ENCODE measurements at regions not wholly inside any gene's neighbourhood (a gene's known extent, or its start where the extent isn't known, plus 50 kb on each side); places are given as distances from the start of the nearest gene placed in this dataset.

DNA sequence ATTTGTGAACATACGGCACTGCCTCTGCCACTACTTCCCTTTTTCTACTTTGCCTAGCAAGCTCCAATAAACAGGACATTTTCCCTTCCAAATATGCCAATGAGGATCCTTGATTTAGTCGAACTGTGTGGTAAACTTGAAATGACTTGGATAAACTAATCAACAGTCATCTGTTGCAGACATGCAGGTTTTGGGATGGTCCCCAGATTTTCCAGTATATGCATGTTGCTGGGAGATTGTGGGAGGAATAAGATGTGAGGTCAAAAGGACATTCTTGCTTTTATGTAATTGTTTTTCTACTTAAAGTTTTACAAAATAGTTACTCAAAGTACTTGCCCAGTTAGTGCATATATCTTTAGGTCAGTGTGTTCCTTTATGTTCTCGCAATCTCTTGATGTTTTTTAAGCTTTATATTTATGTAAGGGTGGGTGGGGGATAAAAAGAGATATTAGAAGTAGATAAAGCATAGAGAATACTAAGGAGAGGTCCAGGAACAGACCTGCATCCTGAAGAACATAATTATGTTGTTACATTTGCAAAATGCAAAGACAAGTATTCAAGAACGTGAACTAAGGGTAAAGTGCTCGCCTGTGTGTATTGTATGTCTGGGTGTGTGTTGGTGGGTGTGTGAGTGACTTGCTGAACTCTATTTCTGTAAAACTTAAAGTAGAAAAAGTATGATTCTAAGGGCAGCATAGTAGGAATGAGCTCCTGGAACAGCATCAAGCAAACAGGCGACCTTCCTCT is 88.4 kb upstream of the OXGR1 start:
- 80% methylated on average over 6 of the region's 6 CpGs for WGBS

DNA sequence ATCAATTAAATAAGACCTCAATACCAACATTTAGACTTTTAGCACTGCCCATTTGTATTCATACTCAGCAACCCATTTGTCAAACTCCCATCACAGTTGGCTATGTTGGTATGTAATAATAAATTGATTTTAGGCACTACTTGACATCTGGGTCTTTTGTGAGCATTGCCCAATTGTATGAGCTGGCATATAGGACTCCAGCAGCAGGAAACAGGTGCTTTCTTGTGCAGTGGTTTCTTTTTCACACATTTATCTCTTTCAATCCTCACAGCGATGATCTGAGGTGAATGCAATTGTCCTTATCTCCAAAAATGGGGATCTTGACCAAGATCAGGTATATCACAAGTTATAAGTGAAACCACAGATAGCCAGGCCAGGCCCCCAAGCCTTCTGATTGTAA is 96.9 kb upstream of the OXGR1 start:
- intact Hi-C loops (cut with DNase I), result no loop called here
- Histone ChIP-seq H3K4me1 (ENCODE audit: control insufficient read depth, insufficient read depth, low read length) (no peaks in the 10 kb centered on the region), H3K27ac (ENCODE audit: low read length) (no peak overlapping the region), H3K4me3 (ENCODE audit: low read length) (no peak overlapping the region), H3K9me3 (ENCODE audit: control insufficient read depth, low read length) (no peaks in the 10 kb centered on the region), H3K27me3 (ENCODE audit: control insufficient read depth, insufficient read depth) (no peaks in the 10 kb centered on the region)
- no peak for DNase-seq
- WGBS, result 74% methylated on average over 1 of the region's 1 CpG
- no peak for ATAC-seq

More for the DNA sequence above, 88.4 kb upstream of the OXGR1 start:
- intact Hi-C loops (cut with DNase I), result no loop called here
- no peak overlapping the region for H3K27ac ChIP-seq (ENCODE audit: low read length)
- H3K27me3 ChIP-seq (ENCODE audit: control insufficient read depth, insufficient read depth), result no peaks in the 10 kb centered on the region
- DNase-seq, result no peak
- H3K4me1 ChIP-seq (ENCODE audit: control insufficient read depth, insufficient read depth, low read length), result no peaks in the 10 kb centered on the region
- H3K9me3 ChIP-seq (ENCODE audit: control insufficient read depth, low read length), result no peaks in the 10 kb centered on the region
- H3K4me3 ChIP-seq (ENCODE audit: low read length), result no peak overlapping the region
- no peak for ATAC-seq

GRCh38 chr13:97100821-97101220 is 106.5 kb upstream of the OXGR1 start:
- ATAC-seq, result no peak
- Histone ChIP-seq H3K9me3 (ENCODE audit: control insufficient read depth, low read length) (no peaks in the 10 kb centered on the region), H3K27ac (ENCODE audit: low read length) (no peak overlapping the region), H3K4me3 (ENCODE audit: low read length) (no peak overlapping the region), H3K27me3 (ENCODE audit: control insufficient read depth, insufficient read depth) (no peaks in the 10 kb centered on the region), H3K4me1 (ENCODE audit: control insufficient read depth, insufficient read depth, low read length) (no peaks in the 10 kb centered on the region)
- no peak for DNase-seq
- intact Hi-C loops (cut with DNase I), result loop anchor here in 1 of 4 donors (10.0 kb wide), 1 partner anchor 114 kb away; no protein-coding TSS in a partner anchor

DNA sequence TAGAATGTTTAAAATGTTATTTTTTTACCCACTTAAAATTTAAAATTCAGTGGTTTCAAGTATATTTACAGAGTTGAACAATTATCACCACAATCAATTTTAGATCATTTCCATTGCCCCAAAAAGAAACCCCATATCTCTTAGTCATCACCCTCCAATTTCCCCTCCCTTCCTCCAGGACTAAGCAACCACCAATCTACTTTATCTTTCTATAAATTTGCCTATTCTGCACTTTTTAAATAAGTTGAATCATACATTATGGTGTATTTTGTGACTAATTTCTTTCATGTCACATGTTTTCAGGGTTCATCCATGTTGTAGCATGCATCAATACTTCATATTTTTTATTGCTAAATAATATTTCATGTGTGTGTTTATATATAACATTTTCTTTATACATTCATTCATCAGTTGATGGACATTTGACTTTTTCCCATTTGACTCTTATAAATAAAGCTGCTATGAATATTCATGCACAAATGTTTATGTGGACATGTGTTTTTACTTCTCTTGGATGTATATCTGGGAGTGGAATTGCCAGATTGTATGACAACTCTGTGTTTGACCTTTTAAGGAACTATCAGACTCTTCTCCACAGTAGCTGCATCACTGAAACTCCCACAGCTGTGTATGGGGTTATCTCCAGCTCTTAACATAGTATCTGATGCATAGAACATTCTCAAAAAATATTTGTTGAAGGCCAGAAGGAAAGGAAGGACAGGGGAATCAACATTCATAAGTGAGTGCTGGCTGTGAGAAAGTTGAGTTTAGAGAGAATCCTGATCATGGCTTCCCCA is 107.8 kb upstream of the OXGR1 start:
- intact Hi-C loops (cut with DNase I), result loop anchor here in 1 of 4 donors (10.0 kb wide), 1 partner anchor 113 kb away; no protein-coding TSS in a partner anchor
- Histone ChIP-seq H3K4me3 (ENCODE audit: low read length) (no peak overlapping the region), H3K27me3 (ENCODE audit: control insufficient read depth, insufficient read depth) (no peaks in the 10 kb centered on the region), H3K9me3 (ENCODE audit: control insufficient read depth, low read length) (no peaks in the 10 kb centered on the region), H3K27ac (ENCODE audit: low read length) (no peak overlapping the region), H3K4me1 (ENCODE audit: control insufficient read depth, insufficient read depth, low read length) (no peaks in the 10 kb centered on the region)
- ATAC-seq (no peak), DNase-seq (no peak)

GRCh38 chr13:97106323-97106722 is 112.0 kb upstream of the OXGR1 start:
- Histone ChIP-seq H3K9me3 (ENCODE audit: control insufficient read depth, low read length) (no peaks in the 10 kb centered on the region), H3K4me1 (ENCODE audit: control insufficient read depth, insufficient read depth, low read length) (no peaks in the 10 kb centered on the region), H3K27ac (ENCODE audit: low read length) (no peak overlapping the region), H3K27me3 (ENCODE audit: control insufficient read depth, insufficient read depth) (no peaks in the 10 kb centered on the region), H3K4me3 (ENCODE audit: low read length) (no peak overlapping the region)
- 77% methylated on average over 6 of the region's 6 CpGs for WGBS
- intact Hi-C loops (cut with DNase I), result loop anchor here in 2 of 4 donors (5.0 to 10.0 kb wide), 2 partner anchors 108 to 251 kb away; no protein-coding TSS in a partner anchor
- DNase-seq, result no peak
- no peak for ATAC-seq

- ATAC-seq, result no peak
- 63% methylated on average over 12 of the region's 12 CpGs for WGBS
- no peaks in the 10 kb centered on the region for H3K4me1 ChIP-seq (ENCODE audit: control insufficient read depth, insufficient read depth, low read length)
- no peak overlapping the region for H3K27ac ChIP-seq (ENCODE audit: low read length)
- H3K9me3 ChIP-seq (ENCODE audit: control insufficient read depth, low read length), result no peaks in the 10 kb centered on the region
- H3K27me3 ChIP-seq (ENCODE audit: control insufficient read depth, insufficient read depth), result no peaks in the 10 kb centered on the region
- no peak for DNase-seq
- intact Hi-C loops (cut with DNase I), result loop anchor here in 2 of 4 donors (5.0 to 10.0 kb wide), 2 partner anchors 107 to 249 kb away; no protein-coding TSS in a partner anchor
- no peak overlapping the region for H3K4me3 ChIP-seq (ENCODE audit: low read length)
Observed at GRCh38 chr13:97107815-97108529, 113.7 kb upstream of the OXGR1 start.

DNA sequence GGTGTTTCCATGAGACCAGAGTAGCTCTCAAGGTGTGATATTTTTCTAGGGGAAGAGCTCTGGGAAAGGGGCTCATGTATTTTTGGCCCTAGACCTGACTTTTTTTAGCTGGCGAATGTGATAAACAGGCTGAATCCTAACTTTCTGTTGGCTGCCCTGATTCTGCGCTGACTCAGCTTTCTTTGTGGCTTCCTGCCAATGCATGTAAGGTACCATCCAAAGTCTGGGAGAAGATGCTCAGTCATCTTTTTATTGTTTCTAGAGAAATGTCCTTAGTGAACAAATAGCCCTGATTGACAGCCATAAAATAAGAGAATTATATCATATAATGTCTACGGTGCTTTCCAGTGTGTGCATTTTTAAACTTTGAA is 113.6 kb upstream of the MBNL2 start:
- intact Hi-C loops (cut with DNase I), result loop anchor here in 2 of 4 donors (5.0 to 10.0 kb wide), 2 partner anchors 106 to 249 kb away; no protein-coding TSS in a partner anchor
- 64% methylated on average over 3 of the region's 3 CpGs for WGBS
- Histone ChIP-seq H3K4me1 (ENCODE audit: control insufficient read depth, insufficient read depth, low read length) (no peaks in the 10 kb centered on the region), H3K27ac (ENCODE audit: low read length) (no peak overlapping the region), H3K4me3 (ENCODE audit: low read length) (no peak overlapping the region), H3K27me3 (ENCODE audit: control insufficient read depth, insufficient read depth) (no peaks in the 10 kb centered on the region), H3K9me3 (ENCODE audit: control insufficient read depth, low read length) (no peaks in the 10 kb centered on the region)
- ATAC-seq (no peak), DNase-seq (peak in 1 of 3 donors; percentile 48)

GRCh38 chr13:97109256-97109655 is 112.9 kb upstream of the MBNL2 start:
- Histone ChIP-seq H3K4me3 (ENCODE audit: low read length) (no peak overlapping the region), H3K27me3 (ENCODE audit: control insufficient read depth, insufficient read depth) (no peaks in the 10 kb centered on the region), H3K4me1 (ENCODE audit: control insufficient read depth, insufficient read depth, low read length) (peaks cover 4% of the 10 kb centered on the region), H3K9me3 (ENCODE audit: control insufficient read depth, low read length) (no peaks in the 10 kb centered on the region), H3K27ac (ENCODE audit: low read length) (no peak overlapping the region)
- WGBS, result 73% methylated on average over 7 of the region's 7 CpGs
- ATAC-seq, result no peak
- intact Hi-C loops (cut with DNase I), result loop anchor here in 2 of 4 donors (5.0 to 10.0 kb wide), 2 partner anchors 106 to 248 kb away; no protein-coding TSS in a partner anchor
- DNase-seq, result peak in 1 of 3 donors; percentile 64

DNA sequence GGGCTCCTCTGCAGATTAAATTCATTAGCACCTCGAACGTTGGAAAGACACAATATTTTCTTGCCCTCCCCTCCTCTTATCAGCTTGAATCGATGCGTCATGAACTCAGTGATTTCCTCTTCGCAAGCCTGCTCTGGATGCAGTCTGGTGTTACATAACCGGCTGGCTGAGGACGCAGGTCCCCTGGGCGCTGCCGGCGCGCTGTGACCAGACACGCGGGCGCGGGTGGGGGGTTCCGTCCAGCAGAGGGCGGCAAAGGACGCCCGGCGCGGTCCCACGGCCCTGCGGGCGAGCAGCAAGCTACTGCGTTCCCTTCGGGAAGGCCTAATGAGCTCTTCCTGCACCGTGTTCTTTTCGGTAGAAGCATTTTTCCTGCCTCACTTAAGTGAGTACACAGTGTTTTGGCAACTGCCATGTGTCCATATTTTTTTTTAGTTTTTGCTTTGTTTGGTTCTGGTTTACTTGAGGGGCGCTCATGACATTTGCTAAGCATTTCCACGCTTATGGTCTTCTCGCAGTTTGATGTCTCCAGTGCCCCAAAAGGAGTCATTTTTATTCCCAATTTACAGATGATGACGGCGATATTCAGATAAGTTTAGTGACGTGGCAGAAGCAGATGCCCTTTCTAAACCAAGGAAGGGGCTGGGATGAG is 112.2 kb upstream of the MBNL2 start:
- H3K4me3 ChIP-seq (ENCODE audit: low read length), result no peak overlapping the region
- H3K4me1 ChIP-seq (ENCODE audit: control insufficient read depth, insufficient read depth, low read length), result peaks cover 6% of the 10 kb centered on the region
- H3K9me3 ChIP-seq (ENCODE audit: control insufficient read depth, low read length), result no peaks in the 10 kb centered on the region
- ATAC-seq (peak; percentile 97), DNase-seq (peak; percentile 93 to 97 (median 97))
- intact Hi-C loops (cut with DNase I), result loop anchor here (2.0 to 10.0 kb wide), 7 partner anchors 102 to 249 kb away; no protein-coding TSS in a partner anchor
- 11% methylated on average over 34 of the region's 34 CpGs for WGBS
- H3K27ac ChIP-seq (ENCODE audit: low read length), result no peak overlapping the region
- no peaks in the 10 kb centered on the region for H3K27me3 ChIP-seq (ENCODE audit: control insufficient read depth, insufficient read depth)

- Histone ChIP-seq H3K27me3 (ENCODE audit: control insufficient read depth, insufficient read depth) (no peaks in the 10 kb centered on the region), H3K4me3 (ENCODE audit: low read length) (no peak overlapping the region), H3K9me3 (ENCODE audit: control insufficient read depth, low read length) (no peaks in the 10 kb centered on the region), H3K27ac (ENCODE audit: low read length) (no peak overlapping the region), H3K4me1 (ENCODE audit: control insufficient read depth, insufficient read depth, low read length) (peaks cover 11% of the 10 kb centered on the region)
- no peak for ATAC-seq
- no peak for DNase-seq
- 88% methylated on average over 6 of the region's 6 CpGs for WGBS
- intact Hi-C loops (cut with DNase I), result loop anchor here (2.0 to 5.0 kb wide), 6 partner anchors 101 to 248 kb away; no protein-coding TSS in a partner anchor
Observed at GRCh38 chr13:97110936-97111335, 111.2 kb upstream of the MBNL2 start.
